GM19468 (cell line): ENCODE measurements at regions not wholly inside any gene's neighbourhood (a gene's known extent, or its start where the extent isn't known, plus 50 kb on each side); places are given as distances from the start of the nearest gene placed in this dataset.
A peak's percentile ranks its signal among the peaks of the same experiment; 100 is the strongest.

Experiments
- ATAC-seq: cut with Tn5 transposase; IDR thresholded peaks from one replicate; pipeline ENCODE4 v1.9.1; 2021; ENCODE audit warnings: mild to moderate bottlenecking, moderate library complexity, moderate number of reproducible peaks; ENCODE audit not compliant: unreplicated experiment; ENCODE audit errors: extremely low read depth

GRCh38 chr11:92380882-92381281, 156.3 kb downstream of the FAT3 start:
- no peak for ATAC-seq

DNA sequence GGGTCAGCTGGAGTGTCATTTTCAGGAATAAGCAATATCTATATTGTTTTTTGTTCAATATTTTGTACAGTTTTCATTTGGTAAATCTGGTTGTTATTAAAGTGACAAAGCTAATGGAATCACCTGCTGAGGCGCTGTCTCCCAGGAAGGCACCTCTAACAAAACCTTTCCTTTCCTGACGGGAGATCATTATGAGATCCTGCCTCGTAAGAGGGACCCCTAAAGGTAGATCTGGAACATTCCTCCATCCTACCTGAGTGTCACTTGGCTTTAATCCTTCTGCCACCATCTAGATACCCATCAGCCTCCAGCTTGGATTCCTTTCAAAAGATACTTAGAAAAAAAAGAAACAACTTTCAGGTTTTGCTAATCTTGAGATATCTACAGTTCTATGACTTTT, 157.7 kb downstream of the FAT3 start:
- no peak for ATAC-seq

DNA sequence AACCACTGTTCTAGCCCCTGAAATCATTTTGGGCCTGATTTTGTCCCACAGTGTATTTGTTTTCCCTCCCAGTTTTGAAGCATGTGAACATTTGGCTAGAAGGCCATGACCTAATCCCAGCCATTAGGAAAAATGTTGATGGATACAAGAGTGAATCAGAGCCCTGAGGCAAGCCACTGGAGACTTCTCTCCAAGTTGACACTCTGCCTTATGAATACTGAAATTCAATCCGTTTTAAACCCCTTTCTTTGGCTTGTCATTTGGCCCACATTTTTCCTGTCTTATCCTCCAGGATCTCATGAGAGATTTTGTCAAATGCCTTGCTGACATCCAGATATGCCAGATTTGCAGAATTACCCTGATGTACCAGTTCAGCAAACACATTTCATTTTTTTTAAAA, 158.8 kb downstream of the FAT3 start:
- no peak for ATAC-seq

DNA sequence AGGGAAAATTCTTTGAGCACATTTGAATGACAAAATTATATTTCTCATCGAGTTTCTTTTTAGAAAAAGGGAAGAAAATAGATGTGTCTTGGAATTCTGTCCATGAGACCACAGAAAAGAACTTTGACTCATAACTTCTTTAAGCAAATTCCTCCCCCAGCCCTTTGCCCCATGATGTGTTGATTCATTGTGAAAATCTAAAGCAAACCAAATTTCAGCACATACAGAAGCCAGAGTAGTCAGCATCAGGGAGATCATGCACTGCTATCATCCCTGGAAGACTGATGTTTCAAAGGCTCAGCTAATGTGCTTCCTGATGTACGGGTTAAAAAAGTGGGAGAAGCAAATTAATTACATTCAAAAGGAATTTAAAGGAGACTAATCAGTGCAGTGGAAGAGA, 159.7 kb downstream of the FAT3 start:
- no peak for ATAC-seq

DNA sequence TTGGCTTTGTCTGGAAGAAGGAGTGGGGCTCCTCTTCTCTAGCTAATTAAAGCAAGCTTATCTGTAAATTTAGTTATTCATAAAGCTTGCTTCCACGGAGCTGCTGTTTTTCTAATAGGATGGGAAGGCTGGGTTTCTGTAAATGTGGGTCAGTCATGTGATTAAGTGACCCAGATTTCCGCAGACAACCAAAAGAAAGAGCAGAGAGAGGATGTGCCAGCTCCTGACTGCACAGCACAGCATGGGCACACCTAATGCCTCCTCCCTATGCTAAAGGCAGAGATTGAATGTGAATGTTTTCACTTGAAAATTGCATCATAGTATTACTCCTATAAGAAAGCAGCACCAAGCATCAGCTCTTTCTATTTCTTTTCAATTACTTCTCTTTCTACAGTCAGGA, 160.2 kb downstream of the FAT3 start:
- no peak for ATAC-seq

DNA sequence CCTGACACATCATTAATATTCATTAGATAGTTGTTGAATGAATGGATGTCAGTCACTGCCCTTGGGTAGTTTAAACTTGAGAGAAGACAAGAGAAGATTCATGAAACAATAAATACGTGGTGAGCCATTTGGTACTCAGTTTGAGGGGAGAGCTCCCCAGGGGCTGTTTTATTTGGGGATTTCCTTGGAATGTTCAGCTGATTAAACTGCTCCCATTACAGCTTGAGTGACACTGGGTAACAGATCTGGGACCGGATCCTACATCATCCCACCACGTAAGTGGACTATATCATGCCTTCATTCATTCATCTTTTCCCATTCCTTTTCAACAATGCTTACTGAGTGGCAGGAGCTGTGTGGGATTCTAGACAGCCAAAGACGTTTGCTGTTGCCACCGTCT, 162.0 kb downstream of the FAT3 start:
- no peak for ATAC-seq

DNA sequence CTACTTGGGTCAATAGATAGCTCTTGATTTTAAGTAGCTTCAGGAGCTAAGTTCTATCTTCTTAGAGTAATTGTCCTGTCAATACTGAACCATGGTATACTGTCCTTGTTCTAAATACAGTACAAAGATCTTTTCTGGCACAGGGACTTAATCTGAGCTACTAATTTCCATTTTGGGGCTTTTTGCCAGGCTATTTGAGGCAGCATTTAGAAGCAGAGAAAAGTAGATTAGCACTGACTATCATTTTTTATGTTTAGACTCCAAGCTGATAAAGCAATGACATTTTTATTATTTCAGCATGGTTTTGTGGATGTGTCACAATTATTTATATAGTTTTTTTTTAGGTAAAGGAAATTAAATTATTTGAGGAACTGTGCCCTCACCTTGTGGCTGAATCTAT, 163.2 kb downstream of the FAT3 start:
- ATAC-seq: no peak

GRCh38 chr11:92388380-92388779, 163.8 kb downstream of the FAT3 start:
- no peak for ATAC-seq

DNA sequence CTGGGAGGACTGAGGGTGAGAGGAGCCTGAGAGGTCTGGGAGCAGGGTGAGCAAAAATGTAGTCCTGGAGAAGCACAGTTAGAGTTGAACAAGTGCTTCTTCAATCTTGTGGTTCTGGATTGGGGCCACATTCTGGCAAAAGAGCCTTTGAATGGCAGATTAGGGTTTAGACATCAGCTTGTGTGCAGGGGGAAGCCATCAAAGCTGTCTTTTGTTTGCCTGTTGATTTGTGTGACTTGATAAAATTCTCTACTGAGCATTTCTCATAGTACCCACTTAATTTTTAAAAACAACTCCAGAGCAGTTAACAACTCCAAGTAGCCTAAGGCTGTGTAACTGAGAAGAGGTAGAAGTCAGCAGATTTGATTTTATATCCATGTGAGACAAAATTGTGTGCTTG, 166.2 kb downstream of the FAT3 start:
- no peak for ATAC-seq

DNA sequence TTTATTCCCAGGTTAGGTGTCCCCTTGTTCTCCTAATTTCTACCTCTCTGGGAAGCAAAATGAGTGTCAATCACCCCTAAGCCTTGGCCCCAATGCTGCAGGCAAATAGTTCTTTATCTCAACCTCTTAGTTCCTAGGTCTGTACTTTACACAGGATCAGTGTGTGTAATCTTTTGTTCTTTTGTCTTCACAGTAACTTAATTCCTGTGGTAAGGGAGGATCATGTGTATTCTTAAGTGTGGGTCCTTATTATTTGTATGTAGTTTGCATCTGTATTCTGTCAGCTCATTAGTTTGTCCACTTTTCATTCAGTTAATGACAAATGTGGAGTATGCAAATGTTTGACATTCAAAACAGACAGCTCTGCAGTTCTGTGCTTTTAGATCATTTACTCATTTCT, 166.7 kb downstream of the FAT3 start:
- no peak for ATAC-seq

GRCh38 chr11:92391808-92392207, 167.2 kb downstream of the FAT3 start:
- ATAC-seq: no peak

DNA sequence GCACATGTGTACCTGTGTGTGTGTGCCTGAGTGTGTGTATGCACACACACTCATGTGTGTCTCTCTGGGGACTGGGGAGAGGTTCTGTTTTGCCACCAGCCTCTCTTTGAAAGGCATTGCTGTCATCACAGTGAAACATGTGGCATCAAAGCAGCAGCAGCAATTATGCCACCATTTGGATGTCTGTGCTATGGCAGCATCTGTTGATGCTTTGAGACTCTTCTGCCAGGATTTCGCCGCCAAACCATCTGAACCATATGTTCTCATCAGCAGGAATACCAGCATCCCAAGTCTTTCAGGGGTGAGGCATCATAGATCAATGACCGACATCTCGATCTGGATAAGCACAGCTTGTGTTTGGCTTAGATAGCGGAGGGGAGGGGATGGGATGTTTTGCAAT, 168.6 kb downstream of the FAT3 start:
- ATAC-seq: no peak

- no peak for ATAC-seq
These were observed 171.5 kb downstream of the FAT3 start for GRCh38 chr11:92396133-92396532.

GRCh38 chr11:92397221-92397755, 172.7 kb downstream of the FAT3 start:
- no peak for ATAC-seq

- no peak for ATAC-seq
These were observed 175.1 kb downstream of the FAT3 start for GRCh38 chr11:92399705-92400104.

- ATAC-seq: no peak
These were observed 176.9 kb downstream of the FAT3 start for GRCh38 chr11:92401520-92401919.

DNA sequence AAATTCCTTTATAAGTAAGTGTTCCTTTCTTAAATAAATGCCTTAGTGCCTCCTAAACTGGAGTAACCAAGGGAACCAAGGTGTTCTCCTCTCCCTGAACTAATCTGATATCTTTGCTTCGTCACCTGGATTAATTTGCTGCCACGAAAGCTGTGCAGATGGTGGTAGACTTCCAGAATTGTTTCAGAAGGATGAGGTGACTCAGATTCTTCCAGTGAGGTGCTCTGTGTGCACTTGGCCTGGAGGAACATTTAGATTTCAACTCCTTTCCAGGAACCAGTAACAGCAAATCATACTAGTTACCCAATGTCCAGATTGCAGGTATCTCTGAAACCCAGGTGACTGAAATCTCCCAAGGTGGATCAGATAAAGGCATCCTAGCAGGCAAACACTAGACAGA, 181.9 kb downstream of the FAT3 start:
- ATAC-seq: no peak

- no peak for ATAC-seq
These were observed 184.7 kb downstream of the FAT3 start for GRCh38 chr11:92409355-92409754.

DNA sequence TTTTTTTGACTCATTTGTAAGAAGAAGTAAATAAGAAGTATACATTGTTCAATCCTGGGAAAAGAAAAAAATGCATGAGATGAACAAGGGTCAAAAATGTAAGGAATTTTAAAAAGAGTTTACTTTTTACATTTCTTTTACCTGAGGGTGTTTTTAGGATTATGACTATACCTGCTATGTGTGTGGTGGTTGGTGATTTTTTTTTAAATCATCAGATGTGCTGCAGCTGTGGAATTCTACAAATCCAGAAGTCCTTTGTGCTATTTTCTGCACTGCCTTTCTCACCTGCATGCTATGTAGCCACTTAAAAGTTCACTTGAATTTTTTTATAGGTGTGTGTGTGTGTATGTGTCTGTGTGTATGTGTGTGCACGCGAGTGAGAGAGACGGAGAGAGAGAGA, 185.3 kb downstream of the FAT3 start:
- ATAC-seq: no peak

GRCh38 chr11:92410526-92410925, 185.9 kb downstream of the FAT3 start:
- ATAC-seq: no peak

DNA sequence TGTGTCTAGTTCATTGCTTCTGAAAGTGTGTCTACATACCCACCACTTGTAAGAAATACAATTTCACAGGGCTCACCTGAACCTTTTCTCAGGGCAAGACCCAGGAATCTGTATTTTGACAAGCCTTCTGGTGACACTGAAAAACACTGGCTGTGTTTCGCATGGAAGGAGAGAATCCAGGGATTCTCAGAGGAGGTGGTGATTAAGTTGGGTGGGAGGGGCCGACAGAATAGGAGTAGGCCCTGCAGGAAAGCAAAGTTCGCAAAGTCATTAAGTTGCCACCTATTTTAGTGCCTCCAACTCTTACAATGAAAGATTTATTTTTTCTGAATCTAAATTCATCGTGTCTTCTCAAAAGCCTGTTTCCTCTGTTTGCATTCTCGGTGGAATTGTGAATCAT, 186.8 kb downstream of the FAT3 start:
- ATAC-seq: no peak

DNA sequence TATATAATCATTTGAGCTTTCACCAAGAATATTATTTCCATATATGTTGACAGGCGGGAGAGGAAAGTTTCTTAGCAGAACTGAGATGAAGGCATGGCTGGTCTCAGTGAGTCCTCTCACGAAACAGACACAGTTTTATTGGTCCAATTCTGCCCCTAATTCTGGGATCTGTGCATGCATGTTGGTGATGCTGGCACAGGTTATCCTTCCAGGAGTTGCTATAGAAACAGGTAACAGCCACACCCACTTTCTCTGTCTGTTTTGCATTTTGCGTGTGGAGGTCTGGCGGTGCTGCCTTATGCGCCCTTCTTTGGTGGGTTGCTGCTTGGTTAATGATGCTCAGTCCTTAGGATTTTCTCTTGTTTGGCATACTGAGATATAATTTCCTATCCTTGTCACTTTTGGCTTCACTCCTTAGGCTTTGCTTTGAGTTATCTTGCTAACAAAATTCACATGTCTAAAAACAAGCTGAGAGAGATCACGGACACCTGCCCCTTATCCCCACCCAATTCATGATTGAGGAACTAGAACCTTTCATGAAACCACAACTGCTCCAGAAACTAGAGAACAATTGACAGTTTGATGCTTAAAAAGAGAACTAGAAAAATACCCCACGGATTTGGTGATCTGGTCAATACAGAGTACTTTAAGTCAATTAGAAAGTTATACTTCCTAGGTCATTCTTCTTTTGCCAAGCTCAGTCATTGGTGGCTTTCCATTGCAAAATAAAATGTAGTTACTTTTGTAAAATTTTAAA, 189.3 kb downstream of the FAT3 start:
- ATAC-seq: peak; percentile 72
